ENCODE measurements at regions not wholly inside any gene's neighbourhood (a gene's known extent, or its start where the extent isn't known, plus 50 kb on each side); places are given as distances from the start of the nearest gene placed in this dataset.

DNA sequence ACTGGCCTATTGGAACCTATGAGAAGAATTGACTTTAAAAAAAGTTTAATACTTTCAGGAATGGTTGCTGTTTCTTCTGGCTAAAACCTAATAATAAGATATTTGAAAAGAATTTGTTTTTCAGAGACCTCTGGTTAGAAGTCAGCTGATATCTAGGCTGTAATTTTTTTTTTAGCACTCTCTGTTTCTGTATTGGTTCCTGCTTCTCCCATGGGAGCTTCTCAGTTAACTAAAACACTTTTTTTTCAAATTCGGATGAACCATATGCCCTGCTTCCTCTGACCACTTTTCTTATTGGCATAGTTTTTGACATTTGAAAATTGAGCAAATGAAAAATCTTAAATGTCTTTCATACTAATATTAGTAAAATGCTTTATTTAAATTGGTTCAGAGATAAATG, 163.5 kb upstream of the SLC10A2 start:
- Histone ChIP-seq H3K27me3 (ENCODE audit: insufficient read depth, low read length) (no peaks in the 10 kb centered on the region), H3K4me3 (ENCODE audit: insufficient read depth, low read length) (no peak overlapping the region), H2AFZ (ENCODE audit: low read length) (no peak overlapping the region), H3K27ac (ENCODE audit: low read depth, low read length) (no peak overlapping the region), H3K4me1 (ENCODE audit: insufficient read depth, low read length) (no peaks in the 10 kb centered on the region), H3K4me2 (ENCODE audit: insufficient read depth, low read length) (no peak overlapping the region), H4K20me1 (ENCODE audit: insufficient read depth, low read length) (no peaks in the 10 kb centered on the region), H3K79me2 (ENCODE audit: insufficient read depth, low read length) (no peaks in the 10 kb centered on the region), H3K36me3 (ENCODE audit: insufficient read depth, low read length) (no peaks in the 10 kb centered on the region), H3K9me3 (ENCODE audit: low read depth, low read length) (no peaks in the 10 kb centered on the region)
- TF ChIP-seq CTCF (IDR thresholded peaks at IDR 0.05; ENCODE audit: extremely low read depth, low read depth, low read length), result no peak
- DNase-seq (ENCODE audit: insufficient read length, low spot score, missing footprints), result no peak

- no peaks in the 10 kb centered on the region for H3K36me3 ChIP-seq (ENCODE audit: insufficient read depth, low read length)
- no peaks in the 10 kb centered on the region for H3K79me2 ChIP-seq (ENCODE audit: insufficient read depth, low read length)
- no peaks in the 10 kb centered on the region for H3K27me3 ChIP-seq (ENCODE audit: insufficient read depth, low read length)
- no peak overlapping the region for H2AFZ ChIP-seq (ENCODE audit: low read length)
- TF ChIP-seq CTCF (IDR thresholded peaks at IDR 0.05; ENCODE audit: extremely low read depth, low read depth, low read length), result no peak
- no peaks in the 10 kb centered on the region for H3K4me1 ChIP-seq (ENCODE audit: insufficient read depth, low read length)
- H3K9me3 ChIP-seq (ENCODE audit: low read depth, low read length), result no peaks in the 10 kb centered on the region
- no peak overlapping the region for H3K27ac ChIP-seq (ENCODE audit: low read depth, low read length)
- H3K4me2 ChIP-seq (ENCODE audit: insufficient read depth, low read length), result no peak overlapping the region
- H4K20me1 ChIP-seq (ENCODE audit: insufficient read depth, low read length), result no peaks in the 10 kb centered on the region
- no peak overlapping the region for H3K4me3 ChIP-seq (ENCODE audit: insufficient read depth, low read length)
- no peak for DNase-seq (ENCODE audit: insufficient read length, low spot score, missing footprints)
These were observed 158.6 kb upstream of the SLC10A2 start for GRCh38 chr13:103224804-103225203.

DNA sequence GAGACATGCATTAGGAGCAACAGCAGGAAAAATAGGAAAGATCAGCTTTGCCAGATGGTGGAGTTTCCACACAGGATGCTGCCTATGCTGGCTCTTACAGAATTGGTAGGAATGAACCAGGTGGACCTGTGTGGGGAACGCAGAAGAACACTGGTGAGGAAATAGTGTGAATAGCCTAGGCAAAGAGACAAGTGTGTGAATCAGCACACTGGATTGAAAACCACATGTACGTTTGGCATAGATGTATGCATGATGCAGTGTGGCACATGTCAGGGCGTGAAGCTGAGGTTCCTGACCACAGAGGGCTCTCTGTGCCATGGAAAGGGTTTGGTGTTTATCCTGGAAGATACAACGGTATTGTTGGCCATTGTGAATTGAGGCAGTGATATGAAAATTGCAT, 156.5 kb upstream of the SLC10A2 start:
- Histone ChIP-seq H3K4me1 (ENCODE audit: insufficient read depth, low read length) (no peaks in the 10 kb centered on the region), H4K20me1 (ENCODE audit: insufficient read depth, low read length) (no peaks in the 10 kb centered on the region), H3K4me2 (ENCODE audit: insufficient read depth, low read length) (no peak overlapping the region), H3K27me3 (ENCODE audit: insufficient read depth, low read length) (no peaks in the 10 kb centered on the region), H3K27ac (ENCODE audit: low read depth, low read length) (no peak overlapping the region), H3K4me3 (ENCODE audit: insufficient read depth, low read length) (no peak overlapping the region), H3K79me2 (ENCODE audit: insufficient read depth, low read length) (no peaks in the 10 kb centered on the region), H3K36me3 (ENCODE audit: insufficient read depth, low read length) (no peaks in the 10 kb centered on the region), H3K9me3 (ENCODE audit: low read depth, low read length) (no peaks in the 10 kb centered on the region), H2AFZ (ENCODE audit: low read length) (no peak overlapping the region)
- DNase-seq (ENCODE audit: insufficient read length, low spot score, missing footprints), result no peak
- no peak for TF ChIP-seq CTCF (IDR thresholded peaks at IDR 0.05; ENCODE audit: extremely low read depth, low read depth, low read length)

DNA sequence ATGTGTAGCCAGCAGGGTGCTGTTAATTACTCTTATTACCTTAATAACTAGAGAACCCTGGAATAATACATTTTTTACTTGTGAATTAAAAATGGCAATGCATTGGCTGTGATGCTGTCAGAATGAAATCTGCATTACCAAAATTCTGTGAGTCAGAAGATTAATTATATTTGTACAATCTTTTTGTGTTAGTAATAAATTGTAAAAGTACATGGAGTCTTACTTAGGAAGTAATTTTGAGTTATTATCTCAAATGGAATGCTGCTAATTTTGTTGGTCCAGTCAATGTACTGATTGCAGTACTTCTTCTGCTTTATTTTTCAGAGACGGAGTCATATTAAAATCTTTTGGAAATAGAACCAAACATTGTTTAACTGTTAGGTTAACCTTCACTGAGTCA, 152.0 kb upstream of the SLC10A2 start:
- Histone ChIP-seq H3K27me3 (ENCODE audit: insufficient read depth, low read length) (no peaks in the 10 kb centered on the region), H3K9me3 (ENCODE audit: low read depth, low read length) (no peaks in the 10 kb centered on the region), H3K4me3 (ENCODE audit: insufficient read depth, low read length) (no peak overlapping the region), H3K79me2 (ENCODE audit: insufficient read depth, low read length) (no peaks in the 10 kb centered on the region), H3K4me1 (ENCODE audit: insufficient read depth, low read length) (no peaks in the 10 kb centered on the region), H2AFZ (ENCODE audit: low read length) (no peak overlapping the region), H3K4me2 (ENCODE audit: insufficient read depth, low read length) (no peak overlapping the region), H3K36me3 (ENCODE audit: insufficient read depth, low read length) (no peaks in the 10 kb centered on the region), H3K27ac (ENCODE audit: low read depth, low read length) (no peak overlapping the region), H4K20me1 (ENCODE audit: insufficient read depth, low read length) (no peaks in the 10 kb centered on the region)
- TF ChIP-seq CTCF (IDR thresholded peaks at IDR 0.05; ENCODE audit: extremely low read depth, low read depth, low read length), result no peak
- no peak for DNase-seq (ENCODE audit: insufficient read length, low spot score, missing footprints)

All from osteoblast (primary cell).